Stimulated activated naive CD4-positive, alpha-beta T cell (primary cell): ENCODE measurements at regions not wholly inside any gene's neighbourhood (a gene's known extent, or its start where the extent isn't known, plus 50 kb on each side); places are given as distances from the start of the nearest gene placed in this dataset.
A peak's percentile ranks its signal among the peaks of the same experiment; 100 is the strongest.
"Not testable (repeated sequence)": the region's sequence is repeated elsewhere in the genome, so short reads cannot be mapped to it uniquely, and the experiment has no call there.

Experiments used
- DNase-seq, 6 experiments: peaks; one replicate each; lab custom pipeline; 2025; lab: John Stamatoyannopoulos, UW

DNA sequence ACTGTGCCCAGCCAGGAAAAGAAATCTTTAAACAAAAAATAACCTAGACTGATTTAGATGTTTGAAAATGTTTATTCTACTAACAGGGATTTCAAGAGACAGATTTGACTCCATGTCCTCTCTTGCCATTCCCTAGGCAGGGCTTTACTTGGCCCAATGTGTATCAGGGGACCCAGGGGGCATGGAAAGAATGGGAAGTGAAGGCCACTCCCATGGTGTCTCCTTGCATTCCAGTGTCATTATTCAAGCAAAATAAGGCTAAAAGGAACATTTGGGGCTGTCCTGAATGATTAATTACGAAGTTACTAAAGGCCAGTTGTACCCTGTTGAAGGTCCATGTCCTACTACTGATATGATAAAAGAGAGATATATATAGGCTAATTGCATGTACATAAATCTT lies 151.9 kb upstream of the ATF7IP start:
- no peak for DNase-seq

- DNase-seq: no peak
Observed at GRCh38 chr12:14214495-14214894, 151.0 kb upstream of the ATF7IP start.

GRCh38 chr12:14215949-14216348 lies 149.5 kb upstream of the ATF7IP start:
- not testable (repeated sequence) for DNase-seq

DNA sequence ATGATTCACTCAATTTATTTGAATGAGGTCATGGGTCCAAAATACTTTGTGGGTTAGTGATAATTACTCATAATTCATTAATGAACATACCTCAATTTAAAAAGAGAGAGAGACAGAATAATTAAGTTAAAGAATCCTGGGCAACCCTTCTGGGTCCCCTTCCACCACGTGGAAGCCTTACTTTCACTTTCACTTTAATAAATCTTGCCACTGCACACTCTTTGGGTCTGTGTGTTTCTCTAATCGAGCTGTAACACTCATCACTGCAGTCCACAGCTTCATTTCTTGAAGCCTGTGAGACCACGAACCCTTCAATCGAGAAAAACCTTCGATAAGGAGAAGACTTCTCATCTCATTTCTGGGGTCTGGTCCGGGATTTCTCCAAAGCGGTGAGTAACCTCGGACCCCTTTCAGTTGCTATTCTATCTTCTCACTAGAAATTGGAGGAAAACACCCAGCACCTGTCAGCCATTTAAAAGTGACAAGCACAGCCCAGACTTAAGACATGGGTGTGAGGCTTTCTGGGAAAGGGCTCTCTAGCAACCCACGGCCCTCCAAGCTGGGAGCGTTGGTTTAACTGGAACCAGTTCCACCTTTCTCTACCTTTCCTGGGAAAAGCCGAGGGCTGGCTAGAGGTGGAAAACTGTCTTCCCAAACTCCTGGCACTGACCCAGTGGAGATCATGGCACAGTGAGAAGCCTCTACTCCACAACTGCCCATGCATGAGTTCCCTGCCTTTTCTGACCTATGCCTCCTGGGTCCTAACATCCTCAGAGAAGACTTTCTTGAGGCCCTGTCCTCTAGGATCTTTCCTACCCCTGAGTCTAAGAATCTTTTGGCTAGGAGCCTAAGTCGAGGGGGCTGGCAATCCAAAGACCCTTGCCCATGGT lies 148.8 kb upstream of the ATF7IP start:
- DNase-seq: no peak

DNA sequence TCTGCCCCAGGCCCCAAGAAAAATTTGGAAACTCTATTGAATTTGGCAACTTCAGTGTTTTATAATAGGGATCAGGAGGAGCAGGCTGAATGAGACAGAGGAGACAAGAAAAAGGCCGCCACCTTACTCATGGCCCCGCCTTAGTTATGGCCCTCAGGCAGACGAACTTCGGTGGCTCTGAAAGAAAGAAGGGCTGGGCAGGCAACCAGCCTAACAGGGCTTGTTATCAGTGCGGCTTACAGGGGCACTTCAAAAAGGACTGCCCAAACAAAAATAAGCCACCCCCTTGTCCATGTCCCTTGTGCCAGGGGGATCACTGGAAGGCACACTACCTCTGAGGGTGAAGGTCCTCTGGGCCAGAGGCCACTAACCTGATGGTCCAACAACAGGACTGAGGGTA lies 146.3 kb upstream of the ATF7IP start:
- no peak for DNase-seq

DNA sequence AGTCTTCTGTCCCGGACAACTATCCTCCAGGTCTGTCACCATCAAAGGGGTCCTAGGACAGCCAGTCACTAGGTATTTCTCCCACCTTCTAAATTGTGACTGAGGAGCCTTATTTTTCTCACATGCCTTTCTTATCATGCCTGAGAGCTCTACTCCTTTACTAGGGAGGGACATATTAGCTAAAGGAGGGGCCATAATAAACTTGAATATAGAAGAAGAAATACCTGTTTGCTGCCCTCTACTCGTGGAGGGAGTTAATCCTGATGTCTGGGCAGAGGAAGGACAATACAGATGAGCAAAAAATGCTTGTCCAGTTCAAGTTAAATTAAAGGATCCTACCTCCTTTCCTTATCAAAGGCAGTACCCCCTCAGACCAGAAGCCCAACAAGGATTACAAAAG lies 145.8 kb upstream of the ATF7IP start:
- DNase-seq: not testable (repeated sequence)

DNA sequence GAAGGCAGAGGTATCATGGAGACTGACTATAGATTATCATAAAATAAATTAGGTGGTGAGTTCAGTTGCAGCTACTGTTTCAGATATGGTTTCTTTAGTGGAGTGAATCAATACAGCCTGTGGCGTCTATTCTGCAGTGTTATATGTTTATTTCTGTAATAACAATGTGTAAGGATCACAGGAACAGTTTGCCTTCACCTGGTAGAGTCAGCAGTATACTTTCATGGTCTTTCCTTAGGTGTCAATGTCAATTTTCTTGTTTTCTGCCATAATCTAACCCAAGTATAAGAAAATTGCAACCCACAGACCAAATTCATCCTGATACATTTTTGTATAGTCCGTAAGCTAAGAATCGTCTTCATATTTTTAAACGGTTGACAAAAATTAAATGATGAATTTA lies 140.4 kb upstream of the ATF7IP start:
- DNase-seq: no peak

GRCh38 chr12:14235176-14235575 lies 130.3 kb upstream of the ATF7IP start:
- not testable (repeated sequence) for DNase-seq

DNA sequence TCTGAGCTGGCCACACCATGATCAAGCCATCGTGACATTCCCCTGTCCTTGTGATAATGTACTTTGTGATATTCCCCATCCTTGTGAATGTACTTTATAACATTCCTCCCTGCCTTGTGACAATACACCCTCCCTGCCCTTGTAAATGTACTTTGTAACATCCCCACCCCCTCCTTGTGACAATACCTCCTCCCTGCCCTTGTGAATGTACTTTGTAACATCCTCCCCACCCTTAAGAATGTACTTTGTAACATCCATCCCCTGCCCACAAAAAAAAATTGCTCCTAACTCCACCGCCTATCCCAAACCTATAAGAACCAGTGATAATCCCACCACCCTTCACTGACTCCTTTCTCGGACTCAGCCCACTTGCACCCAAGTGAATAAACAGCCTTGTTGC lies 128.8 kb upstream of the ATF7IP start:
- DNase-seq: not testable (repeated sequence)

- peak in 2 of 6 experiments; percentile 37 to 53 for DNase-seq
Observed at GRCh38 chr12:14238221-14238792, 127.2 kb upstream of the ATF7IP start.

DNA sequence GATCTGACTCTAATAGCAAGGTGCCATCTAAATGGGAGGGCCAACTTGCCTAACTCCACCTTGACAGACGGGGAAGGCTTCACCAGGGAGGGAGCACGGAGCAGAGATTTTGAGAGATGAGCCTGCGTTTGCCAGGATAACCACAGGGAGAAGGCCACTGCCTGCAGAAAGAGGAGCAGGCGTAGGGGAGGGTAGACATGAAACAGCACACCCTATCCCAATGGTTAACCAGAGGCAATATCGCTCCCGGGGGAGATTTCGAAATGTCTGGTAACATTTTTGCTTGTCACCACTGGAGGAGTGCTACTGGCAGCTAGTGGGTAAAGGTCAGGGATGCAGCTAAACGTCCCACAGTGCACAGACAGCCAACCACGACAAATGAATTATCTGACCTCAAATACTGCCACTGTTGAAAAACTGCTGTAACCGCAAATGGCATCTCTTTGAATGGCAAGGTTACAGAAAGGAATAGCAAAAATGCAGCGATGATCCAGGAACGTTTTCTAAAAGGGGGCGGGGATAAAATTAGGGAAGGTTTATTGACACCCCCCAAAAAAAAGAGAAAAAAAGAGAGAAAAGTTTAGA lies 126.0 kb upstream of the ATF7IP start:
- DNase-seq: peak in 1 of 6 experiments; percentile 38

DNA sequence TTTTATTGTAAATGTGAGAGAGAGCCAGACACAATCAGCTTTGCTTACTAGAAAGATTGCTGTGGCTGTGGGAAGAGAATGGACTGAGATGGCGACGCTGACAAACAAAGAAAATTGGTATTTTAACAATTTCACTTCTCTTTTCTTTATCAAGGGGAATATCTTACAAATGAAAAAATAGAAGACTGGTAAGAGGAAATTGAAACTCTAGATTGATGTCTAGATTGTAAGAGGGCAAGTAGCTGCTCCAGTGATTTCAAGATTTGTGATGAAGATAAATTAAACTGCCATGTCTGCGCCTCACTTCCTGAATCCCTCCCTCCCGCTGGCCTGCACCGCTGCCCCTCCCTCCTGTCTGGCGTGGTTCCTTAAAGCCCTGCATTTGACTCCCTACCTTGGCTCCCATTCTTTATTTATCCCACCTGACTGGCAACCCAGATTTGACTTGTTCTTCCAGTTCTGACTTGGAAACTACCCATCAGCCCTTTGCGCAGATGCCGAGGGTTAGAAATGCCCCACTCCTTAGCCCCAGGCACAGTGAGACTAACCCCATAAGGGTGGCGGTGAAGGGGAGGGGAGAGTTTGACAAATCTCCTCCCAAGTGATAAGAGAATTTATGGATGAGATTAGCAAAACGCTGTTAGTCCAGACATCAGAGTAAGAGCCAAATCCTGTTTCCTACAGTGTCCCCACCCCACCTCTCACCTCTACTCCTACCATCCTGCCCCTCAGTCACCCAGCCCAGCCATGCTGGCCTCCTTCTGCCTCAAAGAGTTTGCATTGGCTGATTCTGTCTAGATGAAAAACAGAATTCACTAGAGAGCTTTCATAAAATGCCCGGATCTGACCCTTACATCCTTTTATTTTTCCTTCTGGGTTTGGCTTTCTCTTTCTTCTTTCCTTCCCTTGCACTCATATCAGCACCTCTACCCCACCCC lies 125.3 kb upstream of the ATF7IP start:
- DNase-seq: peak in 1 of 6 experiments; percentile 27

- DNase-seq: no peak
Observed at GRCh38 chr12:14240873-14241220, 124.6 kb upstream of the ATF7IP start.

- peak in 2 of 6 experiments; percentile 7 to 10 for DNase-seq
Observed at GRCh38 chr12:14242825-14243224, 122.7 kb upstream of the ATF7IP start.

GRCh38 chr12:14243941-14244340 lies 121.5 kb upstream of the ATF7IP start:
- DNase-seq: no peak

DNA sequence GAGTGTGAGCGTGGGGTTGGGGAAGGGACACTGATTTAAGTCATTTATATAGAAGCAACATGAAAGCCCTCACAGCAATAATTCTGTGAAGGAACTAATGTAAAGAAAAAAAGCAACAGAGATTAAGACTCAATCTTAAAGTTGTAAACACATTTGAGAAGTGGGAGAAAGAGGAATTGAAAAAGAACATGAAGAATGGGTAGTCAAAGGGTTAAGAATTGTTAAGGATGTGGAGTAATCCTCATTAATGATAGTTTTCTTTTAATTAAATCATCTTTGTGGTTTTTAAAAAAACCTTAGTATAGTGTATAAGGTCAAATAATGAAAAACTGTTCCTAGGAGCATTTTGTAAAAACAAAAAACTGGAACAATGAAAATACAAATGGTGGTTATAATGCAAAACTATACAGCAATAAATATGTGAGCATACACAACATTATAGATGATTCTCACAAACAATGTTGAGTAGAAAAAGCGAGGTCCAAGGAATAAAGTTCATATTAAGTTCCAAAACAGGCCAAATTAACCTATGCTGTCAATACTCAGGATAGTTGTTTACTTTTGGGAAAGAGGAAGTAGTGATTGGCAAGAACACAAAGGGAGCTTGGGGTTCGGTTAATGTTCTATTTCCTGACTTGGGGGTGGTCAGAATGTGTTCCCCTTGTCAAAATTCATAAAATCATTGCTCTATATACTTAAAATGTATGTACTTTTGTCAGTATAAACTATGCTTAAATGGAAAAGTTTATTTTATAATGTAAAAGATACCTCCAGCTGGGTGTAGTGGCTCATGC lies 120.4 kb upstream of the ATF7IP start:
- no peak for DNase-seq

- DNase-seq: no peak
Observed at GRCh38 chr12:14247166-14247565, 118.3 kb upstream of the ATF7IP start.

GRCh38 chr12:14249368-14249767 lies 116.1 kb upstream of the ATF7IP start:
- DNase-seq: no peak

DNA sequence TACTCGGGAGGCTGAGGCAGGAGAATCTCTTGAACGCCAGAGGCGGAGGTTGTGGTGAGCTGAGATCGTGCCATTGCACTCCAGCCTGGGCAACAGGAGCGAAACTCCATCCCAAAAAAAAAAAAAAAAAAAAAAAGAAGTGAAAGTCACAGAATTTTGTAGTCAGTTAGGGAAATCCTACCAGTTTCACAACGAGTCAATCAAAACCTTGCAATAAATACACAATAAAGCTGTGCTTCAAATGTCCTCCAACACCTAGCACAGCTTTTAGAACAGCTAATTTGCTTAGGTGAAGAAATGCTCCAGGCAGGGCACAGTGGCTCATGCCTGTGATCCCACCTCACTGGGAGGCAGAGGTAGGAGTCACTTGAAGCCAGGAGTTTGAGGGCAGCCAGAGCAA lies 112.8 kb upstream of the ATF7IP start:
- no peak for DNase-seq

GRCh38 chr12:14253496-14253895 lies 112.0 kb upstream of the ATF7IP start:
- no peak for DNase-seq

DNA sequence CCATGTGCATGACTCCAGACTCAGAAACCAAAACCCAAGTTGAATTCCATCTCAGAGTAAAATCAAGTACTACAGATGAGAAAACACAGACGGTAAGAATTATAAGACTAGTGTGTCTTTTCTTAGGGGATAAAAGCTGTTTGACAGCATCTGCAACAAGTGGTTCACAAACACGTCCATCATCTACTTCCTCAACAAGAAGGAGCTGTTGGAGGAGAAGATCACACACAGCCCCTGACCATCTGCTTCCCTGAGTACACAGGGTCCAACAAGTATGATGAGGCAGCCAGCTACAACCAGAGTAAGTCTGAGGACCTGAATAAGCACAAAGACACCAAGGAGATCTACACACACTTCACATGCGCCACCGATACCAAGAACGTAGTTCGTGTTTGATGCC lies 110.7 kb upstream of the ATF7IP start:
- no peak for DNase-seq
